H9 (cell line): ENCODE measurements at regions not wholly inside any gene's neighbourhood (a gene's known extent, or its start where the extent isn't known, plus 50 kb on each side); places are given as distances from the start of the nearest gene placed in this dataset.

Experiments used
- DNase-seq: peaks from one replicate; pipeline ENCODE4 v3.0.0-alpha.2; 2017
- H2AFZ ChIP-seq: one replicate; pipeline ENCODE4 v1.6.1; 2013; ENCODE audit warnings: mild to moderate bottlenecking, low read length, control low read depth, moderate library complexity
- H2AK5ac ChIP-seq: 2 replicates; pipeline ENCODE4 v1.6.1; 2013; ENCODE audit warnings: low read length, control low read depth, mixed read lengths; ENCODE audit not compliant: insufficient read length
- H2BK120ac ChIP-seq: one replicate; pipeline ENCODE4 v1.6.1; 2013; ENCODE audit warnings: low read depth, mild to moderate bottlenecking, low read length, control low read depth, inconsistent platforms; ENCODE audit not compliant: poor library complexity, severe bottlenecking
- H2BK12ac ChIP-seq: 2 replicates; pipeline ENCODE4 v1.6.1; 2013; ENCODE audit warnings: low read length, control low read depth, mixed read lengths, low read depth; ENCODE audit not compliant: insufficient read length
- H2BK15ac ChIP-seq: 2 replicates; pipeline ENCODE4 v1.6.1; 2013; ENCODE audit warnings: low read depth, low read length, control low read depth
- H2BK20ac ChIP-seq: one replicate; pipeline ENCODE4 v1.6.1; 2013; ENCODE audit warnings: low read depth, mild to moderate bottlenecking, low read length, control low read depth, inconsistent platforms; ENCODE audit not compliant: poor library complexity, severe bottlenecking
- H2BK5ac ChIP-seq: 2 replicates; pipeline ENCODE4 v1.6.1; 2013; ENCODE audit warnings: low read length, control low read depth, mixed read lengths; ENCODE audit not compliant: insufficient read length
- H3K14ac ChIP-seq: 2 replicates; pipeline ENCODE4 v1.6.1; 2013; ENCODE audit warnings: low read length, control low read depth; ENCODE audit not compliant: insufficient read depth
- H3K18ac ChIP-seq: 2 replicates; pipeline ENCODE4 v1.6.1; 2013; ENCODE audit warnings: low read depth, mild to moderate bottlenecking, mixed read lengths, low read length, control low read depth; ENCODE audit not compliant: insufficient read length
- H3K23ac ChIP-seq: 2 replicates; pipeline ENCODE4 v1.6.1; 2013; ENCODE audit warnings: low read length, control low read depth, mixed read lengths, low read depth; ENCODE audit not compliant: insufficient read length
- H3K23me2 ChIP-seq: 2 replicates; pipeline ENCODE4 v1.6.1; 2013; ENCODE audit warnings: low read depth, mild to moderate bottlenecking, mixed read lengths, low read length, control low read depth; ENCODE audit not compliant: insufficient read length, poor library complexity, severe bottlenecking
- H3K27ac ChIP-seq: 2 replicates; pipeline ENCODE4 v1.5.1; 2013; ENCODE audit warnings: low read length, control low read depth, mixed read lengths, low read depth; ENCODE audit not compliant: insufficient read length
- H3K27me3 ChIP-seq: 2 replicates; pipeline ENCODE4 v1.6.1; 2013; ENCODE audit warnings: low read length, control low read depth, inconsistent platforms; ENCODE audit not compliant: insufficient read depth
- H3K4ac ChIP-seq: 2 replicates; pipeline ENCODE4 v1.6.1; 2013; ENCODE audit warnings: low read depth, mild to moderate bottlenecking, control low read depth, inconsistent platforms, low read length, moderate library complexity
- H3K4me1 ChIP-seq: 2 replicates; pipeline ENCODE4 v1.6.1; 2013; ENCODE audit warnings: low read length, control low read depth, inconsistent platforms; ENCODE audit not compliant: insufficient read depth
- H3K4me2 ChIP-seq: 2 replicates; pipeline ENCODE4 v1.6.1; 2013; ENCODE audit warnings: low read length, control low read depth, mixed read lengths; ENCODE audit not compliant: insufficient read length, insufficient read depth
- H3K56ac ChIP-seq: 2 replicates; pipeline ENCODE4 v1.6.1; 2013; ENCODE audit warnings: low read depth, mild to moderate bottlenecking, mixed read lengths, low read length, control low read depth; ENCODE audit not compliant: insufficient read length
- H3K79me1 ChIP-seq: 2 replicates; pipeline ENCODE4 v1.6.1; 2013; ENCODE audit warnings: low read depth, mild to moderate bottlenecking, moderate library complexity, low read length, control low read depth, inconsistent platforms; ENCODE audit not compliant: insufficient read depth, poor library complexity, severe bottlenecking
- H3K79me2 ChIP-seq: 2 replicates; pipeline ENCODE4 v1.6.1; 2013; ENCODE audit warnings: low read length, control low read depth, inconsistent platforms; ENCODE audit not compliant: insufficient read depth
- H3K9ac ChIP-seq: 2 replicates; pipeline ENCODE4 v1.6.1; 2013; ENCODE audit warnings: low read length, control low read depth, mixed read lengths; ENCODE audit not compliant: insufficient read length; ENCODE audit errors: extremely low read depth
- H3K9me3 ChIP-seq: one replicate; pipeline ENCODE4 v1.6.1; 2013; ENCODE audit warnings: low read depth, low read length, inconsistent platforms; ENCODE audit not compliant: control insufficient read depth
- H3T11ph ChIP-seq: one replicate; pipeline ENCODE4 v1.6.1; 2013; ENCODE audit warnings: mild to moderate bottlenecking, low read length, control low read depth, inconsistent platforms
- H4K20me1 ChIP-seq: one replicate; pipeline ENCODE4 v1.6.1; 2013; ENCODE audit not compliant: control insufficient read depth, insufficient read length, insufficient read depth
- H4K5ac ChIP-seq: 2 replicates; pipeline ENCODE4 v1.6.1; 2013; ENCODE audit warnings: low read depth, mild to moderate bottlenecking, mixed read lengths, low read length, control low read depth; ENCODE audit not compliant: insufficient read length
- H4K8ac ChIP-seq: replicated peaks from 2 replicates; pipeline ENCODE4 v1.6.1; 2013; ENCODE audit warnings: low read length, control low read depth, mixed read lengths, low read depth; ENCODE audit not compliant: insufficient read length
- H4K91ac ChIP-seq: 2 replicates; pipeline ENCODE4 v1.6.1; 2013; ENCODE audit warnings: low read depth, mild to moderate bottlenecking, moderate library complexity, mixed read lengths, low read length, control low read depth; ENCODE audit not compliant: insufficient read length
- H3K27ac Mint-ChIP-seq, 3 experiments: 2 replicates in 2 of 3; 3 replicates in 1 of 3; pipeline ENCODE4 v1.8.0; 2020 to 2021; ENCODE audit warnings: mixed read lengths in 3 of 3, mild to moderate bottlenecking in 1 of 3, moderate library complexity in 1 of 3
- H3K27me3 Mint-ChIP-seq: 2 replicates; pipeline ENCODE4 v1.8.0; 2021; ENCODE audit warnings: low read depth, mild to moderate bottlenecking, moderate library complexity, mixed read lengths
- H3K36me3 Mint-ChIP-seq, 3 experiments: 2 replicates in 2 of 3; 3 replicates in 1 of 3; pipeline ENCODE4 v1.8.0; 2020 to 2021; ENCODE audit warnings: low read depth in 3 of 3, mixed read lengths in 3 of 3; ENCODE audit not compliant: insufficient read depth in 1 of 3
- H3K4me1 Mint-ChIP-seq, 2 experiments: 2 replicates each; pipeline ENCODE4 v1.8.0; 2020; ENCODE audit warnings: mixed read lengths in 2 of 2
- H3K4me3 Mint-ChIP-seq, 2 experiments: 2 replicates in 1 of 2; 3 replicates in 1 of 2; pipeline ENCODE4 v1.8.0; 2020 to 2021; ENCODE audit warnings: mild to moderate bottlenecking in 2 of 2, mixed read lengths in 2 of 2, moderate library complexity in 1 of 2
- H3K9me3 Mint-ChIP-seq, 2 experiments: 2 replicates in 1 of 2; 3 replicates in 1 of 2; pipeline ENCODE4 v1.8.0; 2020; ENCODE audit warnings: mild to moderate bottlenecking in 2 of 2, mixed read lengths in 2 of 2, moderate library complexity in 1 of 2
- WGBS: extraction: QIAGEN DNeasy Blood & Tissue Kit; methylation state at CpG from one replicate; pipeline ENCODE4 v1.1.7; 2013; ENCODE audit warnings: missing lambda C conversion rate, low lambda C conversion rate, mixed read lengths; ENCODE audit not compliant: insufficient read length; ENCODE audit errors: extremely low coverage; 5-methylcytosine and 5-hydroxymethylcytosine counted together
- TF ChIP-seq, protein P1 (sequence below): fragments of 200-600 bp; sonication (generic); conservative IDR thresholded peaks from 3 replicates; pipeline ENCODE4 v1.8.0; 2021; ENCODE audit warnings: antibody characterized with exemption, mild to moderate bottlenecking

DNA sequence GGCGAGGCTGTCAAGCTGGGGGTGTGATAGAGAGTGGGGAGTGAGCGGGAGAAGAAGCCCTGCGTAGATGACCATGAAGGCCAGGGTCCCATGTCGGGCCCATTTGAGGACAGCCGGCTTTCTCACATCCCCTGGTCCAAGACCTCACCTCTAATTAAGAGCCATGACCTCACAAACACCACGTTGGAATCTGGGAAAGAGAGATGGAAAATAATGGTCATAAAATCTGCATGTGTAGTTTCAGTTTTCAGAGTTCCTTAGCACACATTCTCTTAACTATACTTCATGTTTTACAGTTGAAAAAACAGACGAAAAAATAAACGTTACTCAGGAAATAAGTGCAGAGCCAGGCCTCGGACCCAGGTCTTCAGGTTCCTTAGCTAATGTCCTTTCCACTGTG, 244.8 kb upstream of the SIX2 start:
- no peak overlapping the region for H3K56ac ChIP-seq
- no peak overlapping the region for H2AK5ac ChIP-seq
- H3K27ac Mint-ChIP-seq, result no peak overlapping the region
- H3K4me2 ChIP-seq, result no peak overlapping the region
- no peak overlapping the region for H2BK120ac ChIP-seq
- no peak overlapping the region for H3K4me3 Mint-ChIP-seq
- no peak overlapping the region for H4K8ac ChIP-seq
- no peak overlapping the region for H2BK15ac ChIP-seq
- H4K5ac ChIP-seq, result no peak overlapping the region
- no peaks in the 10 kb centered on the region for H3K23me2 ChIP-seq
- no peak overlapping the region for H3T11ph ChIP-seq
- WGBS, result no CpG with 5 or more reads among the region's 9 CpGs
- H3K14ac ChIP-seq, result no peak overlapping the region
- H3K9me3 Mint-ChIP-seq, result no peaks in the 10 kb centered on the region
- no peaks in the 10 kb centered on the region for H3K36me3 Mint-ChIP-seq
- H3K4me1 ChIP-seq, result peaks cover 11% of the 10 kb centered on the region; the same call in 1 of the 2 replicates
- no peak overlapping the region for H2BK20ac ChIP-seq
- no peaks in the 10 kb centered on the region for H4K20me1 ChIP-seq
- TF ChIP-seq, protein P1, sequence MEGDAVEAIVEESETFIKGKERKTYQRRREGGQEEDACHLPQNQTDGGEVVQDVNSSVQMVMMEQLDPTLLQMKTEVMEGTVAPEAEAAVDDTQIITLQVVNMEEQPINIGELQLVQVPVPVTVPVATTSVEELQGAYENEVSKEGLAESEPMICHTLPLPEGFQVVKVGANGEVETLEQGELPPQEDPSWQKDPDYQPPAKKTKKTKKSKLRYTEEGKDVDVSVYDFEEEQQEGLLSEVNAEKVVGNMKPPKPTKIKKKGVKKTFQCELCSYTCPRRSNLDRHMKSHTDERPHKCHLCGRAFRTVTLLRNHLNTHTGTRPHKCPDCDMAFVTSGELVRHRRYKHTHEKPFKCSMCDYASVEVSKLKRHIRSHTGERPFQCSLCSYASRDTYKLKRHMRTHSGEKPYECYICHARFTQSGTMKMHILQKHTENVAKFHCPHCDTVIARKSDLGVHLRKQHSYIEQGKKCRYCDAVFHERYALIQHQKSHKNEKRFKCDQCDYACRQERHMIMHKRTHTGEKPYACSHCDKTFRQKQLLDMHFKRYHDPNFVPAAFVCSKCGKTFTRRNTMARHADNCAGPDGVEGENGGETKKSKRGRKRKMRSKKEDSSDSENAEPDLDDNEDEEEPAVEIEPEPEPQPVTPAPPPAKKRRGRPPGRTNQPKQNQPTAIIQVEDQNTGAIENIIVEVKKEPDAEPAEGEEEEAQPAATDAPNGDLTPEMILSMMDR, result no peak
- no peak overlapping the region for H3K23ac ChIP-seq
- H3K9ac ChIP-seq, result no peak overlapping the region
- H3K79me1 ChIP-seq, result no peaks in the 10 kb centered on the region
- H3K9me3 ChIP-seq, result no peaks in the 10 kb centered on the region
- no peak overlapping the region for H2AFZ ChIP-seq
- no peak overlapping the region for H4K91ac ChIP-seq
- H3K27ac ChIP-seq, result no peak overlapping the region
- no peak overlapping the region for H2BK5ac ChIP-seq
- no peaks in the 10 kb centered on the region for H3K27me3 ChIP-seq
- H3K79me2 ChIP-seq, result no peaks in the 10 kb centered on the region
- H3K4ac ChIP-seq, result no peak overlapping the region
- no peak overlapping the region for H3K18ac ChIP-seq
- H3K4me1 Mint-ChIP-seq, result peaks cover 30 to 34% of the 10 kb centered on the region in 2 experiments
- peaks cover 2% of the 10 kb centered on the region; the same call in 1 of the 2 replicates for H3K27me3 Mint-ChIP-seq
- H2BK12ac ChIP-seq, result no peak overlapping the region
- DNase-seq, result no peak
